ENCODE measurements at regions not wholly inside any gene's neighbourhood (a gene's known extent, or its start where the extent isn't known, plus 50 kb on each side); places are given as distances from the start of the nearest gene placed in this dataset.
"Not testable (repeated sequence)": the region's sequence is repeated elsewhere in the genome, so short reads cannot be mapped to it uniquely, and the experiment has no call there.

- no peak for DNase-seq
Measured at GRCh38 chr1:219560856-219561255, 52.0 kb downstream of the ZC3H11B start.

- DNase-seq = no peak
Measured at GRCh38 chr1:219559899-219560298, 53.0 kb downstream of the ZC3H11B start.

- no peak for DNase-seq
Measured at GRCh38 chr1:219555806-219556205, 57.1 kb downstream of the ZC3H11B start.

- no peak for DNase-seq
Measured at GRCh38 chr1:219555031-219555692, 57.7 kb downstream of the ZC3H11B start.

- no peak for DNase-seq
Measured at GRCh38 chr1:219553934-219554502, 58.9 kb downstream of the ZC3H11B start.

GRCh38 chr1:219550201-219550600 is 62.7 kb downstream of the ZC3H11B start:
- no peak for DNase-seq

- no peak for DNase-seq
Measured at GRCh38 chr1:219549215-219549614, 63.7 kb downstream of the ZC3H11B start.

GRCh38 chr1:219548386-219548785 is 64.5 kb downstream of the ZC3H11B start:
- no peak for DNase-seq

GRCh38 chr1:219545756-219546155 is 67.1 kb downstream of the ZC3H11B start:
- DNase-seq = not testable (repeated sequence)

GRCh38 chr1:219544163-219544846 is 68.6 kb downstream of the ZC3H11B start:
- no peak for DNase-seq

- no peak for DNase-seq
Measured at GRCh38 chr1:219542828-219543518, 69.9 kb downstream of the ZC3H11B start.

- no peak for DNase-seq
Measured at GRCh38 chr1:219541946-219542345, 71.0 kb downstream of the ZC3H11B start.

- no peak for DNase-seq
Measured at GRCh38 chr1:219539645-219540254, 73.2 kb downstream of the ZC3H11B start.

- DNase-seq = no peak
Measured at GRCh38 chr1:219538886-219539285, 74.0 kb downstream of the ZC3H11B start.

- DNase-seq = no peak
Measured at GRCh38 chr1:219537223-219537631, 75.7 kb downstream of the ZC3H11B start.

GRCh38 chr1:219536038-219536437 is 76.9 kb downstream of the ZC3H11B start:
- no peak for DNase-seq

- DNase-seq = no peak
Measured at GRCh38 chr1:219534991-219535390, 77.9 kb downstream of the ZC3H11B start.

GRCh38 chr1:219533280-219533679 is 79.6 kb downstream of the ZC3H11B start:
- DNase-seq = no peak

- DNase-seq = no peak
Measured at GRCh38 chr1:219529116-219529515, 83.8 kb downstream of the ZC3H11B start.

- no peak for DNase-seq
Measured at GRCh38 chr1:219528633-219529032, 84.3 kb downstream of the ZC3H11B start.

- DNase-seq = no peak
Measured at GRCh38 chr1:219527994-219528393, 84.9 kb downstream of the ZC3H11B start.

GRCh38 chr1:219526074-219526473 is 86.8 kb downstream of the ZC3H11B start:
- DNase-seq = no peak

GRCh38 chr1:219523411-219523810 is 89.5 kb downstream of the ZC3H11B start:
- no peak for DNase-seq
